Thoracic aorta (tissue), 2 donors: ENCODE measurements at regions not wholly inside any gene's neighbourhood (a gene's known extent, or its start where the extent isn't known, plus 50 kb on each side); places are given as distances from the start of the nearest gene placed in this dataset.

Experiments used
- ATAC-seq: fragments of 150-250 bp; one replicate; pipeline ENCODE4 v1.8.0; 2017; ENCODE audit warnings: low read depth; ENCODE audit not compliant: insufficient number of reproducible peaks, low FRiP score
- DNase-seq: peaks from one replicate; pipeline ENCODE4 v3.0.0-alpha.2; 2020; ENCODE audit warnings: low spot score
- H3K27ac ChIP-seq, 2 donors: fragments of 200-600 bp; sonication (generic); 1 replicate in 1 of 2; 2 replicates in 1 of 2; pipeline ENCODE4 v1.5.1; 2016; ENCODE audit warnings: mild to moderate bottlenecking in 2 of 2, moderate library complexity in 2 of 2
- H3K27me3 ChIP-seq: fragments of 200-600 bp; sonication (generic); replicated peaks from 2 replicates; pipeline ENCODE4 v1.6.0; 2016; ENCODE audit warnings: mild to moderate bottlenecking; ENCODE audit not compliant: insufficient read depth
- H3K36me3 ChIP-seq: fragments of 200-600 bp; sonication (generic); one replicate; pipeline ENCODE4 v1.5.1; 2016
- H3K4me1 ChIP-seq, 2 donors: fragments of 200-600 bp; sonication (generic); 1 replicate in 1 of 2; 2 replicates in 1 of 2; pipeline versions ENCODE4 v1.5.1 to v1.6.0; 2016; ENCODE audit warnings: low read depth in 2 of 2, mild to moderate bottlenecking in 1 of 2; ENCODE audit not compliant: control insufficient read depth in 1 of 2
- H3K4me3 ChIP-seq: fragments of 200-600 bp; sonication (generic); 2 replicates; pipeline ENCODE4 v1.5.1; 2016; ENCODE audit warnings: mild to moderate bottlenecking
- H3K9me3 ChIP-seq: fragments of 200-600 bp; sonication (generic); 2 replicates; pipeline ENCODE4 v1.5.1; 2016
- TF ChIP-seq, protein P1 (sequence below): fragments of 200-600 bp; sonication (generic); IDR thresholded peaks from one replicate; pipeline ENCODE4 v1.5.1; 2019; ENCODE audit warnings: antibody characterized with exemption

DNA sequence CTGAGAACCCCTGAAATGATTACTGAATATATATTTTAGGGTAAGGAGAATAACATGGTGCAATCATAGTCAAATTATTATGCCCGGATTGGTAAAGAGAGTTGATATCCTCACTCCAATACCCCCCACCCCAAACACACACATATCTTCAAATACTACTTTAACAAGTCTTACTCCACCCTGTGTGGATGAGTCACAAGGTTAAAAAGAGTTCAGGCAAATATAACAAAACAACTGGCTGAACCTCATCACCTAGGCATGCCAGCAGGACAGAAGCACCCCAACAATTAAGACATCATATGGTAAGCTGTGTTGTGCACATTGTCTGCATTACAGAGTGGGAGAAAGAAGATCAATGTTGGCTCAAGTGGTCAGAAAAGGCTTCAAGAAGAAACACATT is 857.4 kb downstream of the TDRD15 start:
- no peaks in the 10 kb centered on the region for H3K36me3 ChIP-seq
- TF ChIP-seq, protein P1, sequence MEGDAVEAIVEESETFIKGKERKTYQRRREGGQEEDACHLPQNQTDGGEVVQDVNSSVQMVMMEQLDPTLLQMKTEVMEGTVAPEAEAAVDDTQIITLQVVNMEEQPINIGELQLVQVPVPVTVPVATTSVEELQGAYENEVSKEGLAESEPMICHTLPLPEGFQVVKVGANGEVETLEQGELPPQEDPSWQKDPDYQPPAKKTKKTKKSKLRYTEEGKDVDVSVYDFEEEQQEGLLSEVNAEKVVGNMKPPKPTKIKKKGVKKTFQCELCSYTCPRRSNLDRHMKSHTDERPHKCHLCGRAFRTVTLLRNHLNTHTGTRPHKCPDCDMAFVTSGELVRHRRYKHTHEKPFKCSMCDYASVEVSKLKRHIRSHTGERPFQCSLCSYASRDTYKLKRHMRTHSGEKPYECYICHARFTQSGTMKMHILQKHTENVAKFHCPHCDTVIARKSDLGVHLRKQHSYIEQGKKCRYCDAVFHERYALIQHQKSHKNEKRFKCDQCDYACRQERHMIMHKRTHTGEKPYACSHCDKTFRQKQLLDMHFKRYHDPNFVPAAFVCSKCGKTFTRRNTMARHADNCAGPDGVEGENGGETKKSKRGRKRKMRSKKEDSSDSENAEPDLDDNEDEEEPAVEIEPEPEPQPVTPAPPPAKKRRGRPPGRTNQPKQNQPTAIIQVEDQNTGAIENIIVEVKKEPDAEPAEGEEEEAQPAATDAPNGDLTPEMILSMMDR = no peak
- H3K27me3 ChIP-seq = no peaks in the 10 kb centered on the region
- no peaks in the 10 kb centered on the region for H3K9me3 ChIP-seq
- ATAC-seq (no peak), DNase-seq (no peak)
- no peak overlapping the region for H3K4me3 ChIP-seq
- no peak overlapping the region for H3K27ac ChIP-seq
- H3K4me1 ChIP-seq = no peaks in the 10 kb centered on the region

DNA sequence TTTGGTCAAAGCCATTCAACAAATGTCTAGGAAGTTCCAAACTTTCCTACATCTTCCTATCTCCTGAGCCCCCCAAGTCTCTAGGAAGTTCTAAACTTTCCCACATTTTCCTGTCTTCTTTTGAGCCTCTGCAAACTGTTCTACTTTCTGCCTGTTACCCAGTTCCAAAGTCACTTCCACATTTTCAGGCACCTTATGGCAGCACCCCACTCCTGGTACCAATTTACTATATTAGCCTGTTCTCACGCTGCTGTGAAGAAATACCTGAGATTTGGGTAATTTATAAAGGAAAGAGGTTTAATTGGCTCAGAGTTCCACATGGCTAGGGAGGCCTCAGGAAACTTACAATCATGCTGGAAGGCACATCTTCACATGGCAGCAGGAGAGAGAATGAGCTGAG is 869.2 kb downstream of the TDRD15 start:
- ATAC-seq (no peak), DNase-seq (no peak)
- no peaks in the 10 kb centered on the region for H3K36me3 ChIP-seq
- peaks cover 7% of the 10 kb centered on the region for H3K9me3 ChIP-seq
- H3K27me3 ChIP-seq = no peaks in the 10 kb centered on the region
- H3K27ac ChIP-seq = no peak overlapping the region
- TF ChIP-seq, protein P1 = no peak
- no peaks in the 10 kb centered on the region for H3K4me1 ChIP-seq
- H3K4me3 ChIP-seq = no peak overlapping the region

DNA sequence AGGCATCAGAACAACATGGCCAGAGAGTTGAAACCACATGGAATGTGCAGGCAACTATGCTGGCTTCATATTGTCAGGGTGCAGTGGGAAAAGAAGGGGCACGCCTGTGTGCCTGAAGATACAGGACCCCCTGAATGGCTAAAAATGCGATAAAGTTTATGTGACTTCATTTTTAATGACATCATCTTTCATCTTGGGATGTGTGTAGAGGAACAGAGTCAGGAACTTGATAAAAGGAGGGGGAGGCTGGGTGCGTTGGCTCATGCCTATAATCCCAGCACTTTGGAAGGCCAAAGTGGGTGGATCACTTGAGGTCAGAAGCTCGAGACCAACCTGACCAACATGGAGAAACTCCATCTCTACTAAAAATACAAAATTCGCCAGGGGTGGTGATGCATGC is 872.6 kb downstream of the TDRD15 start:
- no peak overlapping the region for H3K4me3 ChIP-seq
- DNase-seq = no peak
- TF ChIP-seq, protein P1 = no peak
- no peaks in the 10 kb centered on the region for H3K4me1 ChIP-seq
- peaks cover 7% of the 10 kb centered on the region for H3K9me3 ChIP-seq
- no peaks in the 10 kb centered on the region for H3K27me3 ChIP-seq
- H3K36me3 ChIP-seq = no peaks in the 10 kb centered on the region
- no peak for ATAC-seq
- no peak overlapping the region for H3K27ac ChIP-seq

DNA sequence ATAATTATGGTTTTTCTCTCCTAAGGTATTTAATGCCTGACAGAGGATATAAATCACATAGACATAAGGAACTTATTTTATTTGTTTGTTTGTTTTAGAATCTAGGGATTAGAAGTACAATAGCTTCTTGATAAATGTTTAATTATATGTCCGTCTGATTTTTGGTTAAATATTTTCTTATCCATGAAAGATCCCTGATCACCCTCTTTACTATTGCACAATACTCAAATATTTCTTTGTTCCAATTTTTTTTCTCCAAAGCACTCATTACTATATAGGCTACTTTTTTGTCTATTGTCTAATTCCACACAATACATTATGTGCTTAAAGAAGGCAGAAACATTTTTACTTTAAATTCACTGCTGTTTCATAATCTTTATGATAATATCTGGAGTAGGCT is 875.8 kb downstream of the TDRD15 start:
- Histone ChIP-seq H3K36me3 (no peaks in the 10 kb centered on the region), H3K4me1 (no peaks in the 10 kb centered on the region), H3K27me3 (no peaks in the 10 kb centered on the region), H3K27ac (no peak overlapping the region), H3K4me3 (no peak overlapping the region), H3K9me3 (no peaks in the 10 kb centered on the region)
- TF ChIP-seq, protein P1 = no peak
- ATAC-seq = no peak
- DNase-seq = no peak

DNA sequence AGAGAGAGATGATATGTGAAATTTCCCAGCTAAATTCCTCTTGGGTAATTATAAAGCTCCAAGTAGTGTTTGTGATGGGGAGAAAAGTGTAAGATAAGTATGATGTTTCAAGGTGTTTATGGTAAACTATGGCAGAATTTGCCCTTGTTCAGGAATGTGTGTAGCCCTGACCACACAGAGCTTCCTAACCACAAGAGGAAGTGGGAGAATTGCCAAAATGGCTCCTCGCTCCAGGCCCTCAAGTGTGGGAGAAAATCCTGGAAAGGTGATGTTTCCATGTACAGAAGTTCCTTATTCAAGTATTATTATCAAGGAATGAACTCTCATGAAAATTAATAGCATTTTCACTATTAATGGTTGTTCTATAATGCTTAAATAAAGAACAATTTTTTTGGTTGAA is 878.3 kb downstream of the TDRD15 start:
- Histone ChIP-seq H3K27me3 (no peaks in the 10 kb centered on the region), H3K27ac (no peak overlapping the region), H3K4me3 (no peak overlapping the region), H3K36me3 (no peaks in the 10 kb centered on the region), H3K4me1 (no peaks in the 10 kb centered on the region), H3K9me3 (no peaks in the 10 kb centered on the region)
- ATAC-seq (no peak), DNase-seq (no peak)
- TF ChIP-seq, protein P1 = no peak
